Thymus (tissue), 11 donors: ENCODE measurements at regions not wholly inside any gene's neighbourhood (a gene's known extent, or its start where the extent isn't known, plus 50 kb on each side); places are given as distances from the start of the nearest gene placed in this dataset.

Experiments
- DNase-seq, 9 donors: peaks; one replicate each; pipeline ENCODE4 v3.0.0-alpha.2; 2013; ENCODE audit warnings: low spot score in 9 of 9, low read depth in 6 of 9, missing footprints in 1 of 9
- H3K27ac ChIP-seq, 2 donors: one replicate each; pipeline ENCODE4 v1.5.1; 2013; ENCODE audit warnings: control low read depth in 1 of 2, low read depth in 1 of 2, low read length in 1 of 2, mild to moderate bottlenecking in 1 of 2, moderate library complexity in 1 of 2
- H3K27me3 ChIP-seq, 2 donors: one replicate each; pipeline ENCODE4 v1.5.1; 2013; ENCODE audit warnings: low read length in 1 of 2; ENCODE audit not compliant: control insufficient read depth in 2 of 2, insufficient read depth in 1 of 2
- H3K36me3 ChIP-seq, 2 donors: one replicate each; pipeline ENCODE4 v1.5.1; 2013; ENCODE audit warnings: low read length in 1 of 2, mild to moderate bottlenecking in 1 of 2, moderate library complexity in 1 of 2; ENCODE audit not compliant: control insufficient read depth in 2 of 2, insufficient read depth in 2 of 2
- H3K4me1 ChIP-seq, 2 donors: one replicate each; pipeline ENCODE4 v1.5.1; 2013; ENCODE audit warnings: low read length in 2 of 2; ENCODE audit not compliant: control insufficient read depth in 2 of 2, insufficient read depth in 2 of 2
- H3K4me3 ChIP-seq, 2 donors: one replicate each; pipeline ENCODE4 v1.5.1; 2013; ENCODE audit warnings: low read length in 2 of 2, control low read depth in 1 of 2, mild to moderate bottlenecking in 1 of 2
- H3K9me3 ChIP-seq, 2 donors: one replicate each; pipeline ENCODE4 v1.5.1; 2013; ENCODE audit warnings: low read length in 1 of 2, mild to moderate bottlenecking in 1 of 2; ENCODE audit not compliant: control insufficient read depth in 2 of 2, insufficient read depth in 1 of 2
- WGBS: extraction: QIAGEN DNeasy Blood & Tissue Kit; methylation state at CpG from one replicate; pipeline ENCODE4 v1.1.7; 2013; 5-methylcytosine and 5-hydroxymethylcytosine counted together
- donor health status: healthy.

- no peak overlapping the region for H3K4me3 ChIP-seq
- DNase-seq, result no peak
- no peak overlapping the region for H3K27ac ChIP-seq
- WGBS, result 95% methylated on average over 1 of the region's 1 CpG
- no peaks in the 10 kb centered on the region for H3K9me3 ChIP-seq
- no peaks in the 10 kb centered on the region for H3K27me3 ChIP-seq
- no peaks in the 10 kb centered on the region for H3K36me3 ChIP-seq
- H3K4me1 ChIP-seq, result no peaks in the 10 kb centered on the region
Observed at GRCh38 chr14:31930070-31930469, 147.0 kb upstream of the ARHGAP5 start.

GRCh38 chr14:31930493-31931240, 146.4 kb upstream of the ARHGAP5 start:
- Histone ChIP-seq H3K27me3 (no peaks in the 10 kb centered on the region), H3K27ac (no peak overlapping the region), H3K9me3 (no peaks in the 10 kb centered on the region), H3K4me1 (no peaks in the 10 kb centered on the region), H3K4me3 (no peak overlapping the region), H3K36me3 (no peaks in the 10 kb centered on the region)
- WGBS, result 97% methylated on average over 3 of the region's 3 CpGs
- DNase-seq, result no peak

DNA sequence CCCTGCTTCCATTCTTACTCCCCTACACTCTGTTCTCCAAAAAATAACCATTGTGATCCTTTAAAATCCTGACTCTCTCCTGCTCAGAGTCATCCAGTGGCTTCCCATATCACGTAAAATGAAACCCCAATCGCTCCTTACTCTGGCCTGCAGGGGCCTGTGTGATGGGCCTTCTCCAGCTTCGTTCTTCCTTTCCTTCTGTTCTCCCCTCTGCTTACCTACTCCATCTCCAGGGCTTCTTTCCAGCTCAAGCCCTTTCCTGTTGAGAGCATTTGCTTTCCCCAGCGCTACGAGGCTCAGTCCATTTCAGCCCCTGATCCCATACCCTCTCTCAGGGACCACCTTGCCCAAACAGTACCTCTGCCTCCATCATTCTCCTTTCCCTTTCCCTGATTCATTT, 144.4 kb upstream of the ARHGAP5 start:
- H3K9me3 ChIP-seq, result no peaks in the 10 kb centered on the region
- H3K27ac ChIP-seq, result no peak overlapping the region
- no peaks in the 10 kb centered on the region for H3K36me3 ChIP-seq
- H3K4me3 ChIP-seq, result no peak overlapping the region
- 95% methylated on average over 5 of the region's 5 CpGs for WGBS
- H3K27me3 ChIP-seq, result no peaks in the 10 kb centered on the region
- no peaks in the 10 kb centered on the region for H3K4me1 ChIP-seq
- no peak for DNase-seq

- H3K27me3 ChIP-seq, result no peaks in the 10 kb centered on the region
- no peak overlapping the region for H3K4me3 ChIP-seq
- WGBS, result 97% methylated on average over 3 of the region's 3 CpGs
- no peaks in the 10 kb centered on the region for H3K9me3 ChIP-seq
- DNase-seq, result no peak
- H3K4me1 ChIP-seq, result no peaks in the 10 kb centered on the region
- H3K36me3 ChIP-seq, result no peaks in the 10 kb centered on the region
- no peak overlapping the region for H3K27ac ChIP-seq
Observed at GRCh38 chr14:31933716-31934115, 143.4 kb upstream of the ARHGAP5 start.

DNA sequence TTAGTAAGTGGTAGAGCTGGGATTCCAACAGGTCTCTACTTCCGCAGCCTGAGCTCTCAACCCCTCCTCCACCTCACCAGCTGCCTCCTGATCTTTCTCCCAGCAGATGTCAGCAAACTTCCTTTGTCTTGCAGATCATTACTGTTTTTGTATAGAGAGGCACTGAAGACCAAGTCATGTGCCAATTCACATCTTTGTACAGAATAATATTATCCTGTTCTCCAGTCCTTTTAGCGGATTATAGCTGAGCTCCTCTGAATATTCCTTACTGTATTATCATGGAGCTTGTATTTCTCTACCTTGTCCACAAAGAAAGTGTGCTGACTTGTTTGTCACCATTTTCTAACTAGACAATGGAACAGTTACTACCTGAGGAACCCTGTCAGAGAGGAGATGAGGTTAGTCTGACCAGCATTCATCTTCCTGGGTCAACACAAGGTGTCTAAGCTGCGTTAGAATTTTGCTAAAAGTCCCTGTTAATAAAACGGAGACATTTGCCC, 142.3 kb upstream of the ARHGAP5 start:
- H3K27ac ChIP-seq, result no peak overlapping the region
- no peaks in the 10 kb centered on the region for H3K4me1 ChIP-seq
- H3K4me3 ChIP-seq, result no peak overlapping the region
- H3K9me3 ChIP-seq, result no peaks in the 10 kb centered on the region
- peak in 3 of 9 donors; percentile 19 to 51 (median 20) for DNase-seq
- WGBS, result 82% methylated on average over 4 of the region's 4 CpGs
- H3K36me3 ChIP-seq, result no peaks in the 10 kb centered on the region
- no peaks in the 10 kb centered on the region for H3K27me3 ChIP-seq

GRCh38 chr14:31935391-31935790, 141.7 kb upstream of the ARHGAP5 start:
- Histone ChIP-seq H3K36me3 (no peaks in the 10 kb centered on the region), H3K9me3 (no peaks in the 10 kb centered on the region), H3K27ac (no peak overlapping the region), H3K27me3 (no peaks in the 10 kb centered on the region), H3K4me1 (no peaks in the 10 kb centered on the region), H3K4me3 (no peak overlapping the region)
- DNase-seq, result no peak
- 74% methylated on average over 3 of the region's 3 CpGs for WGBS

- Histone ChIP-seq H3K4me3 (no peak overlapping the region), H3K9me3 (no peaks in the 10 kb centered on the region), H3K27me3 (no peaks in the 10 kb centered on the region), H3K4me1 (no peaks in the 10 kb centered on the region), H3K27ac (no peak overlapping the region), H3K36me3 (no peaks in the 10 kb centered on the region)
- WGBS, result 86% methylated on average over 6 of the region's 6 CpGs
- DNase-seq, result no peak
Observed at GRCh38 chr14:31936115-31936514, 141.0 kb upstream of the ARHGAP5 start.

DNA sequence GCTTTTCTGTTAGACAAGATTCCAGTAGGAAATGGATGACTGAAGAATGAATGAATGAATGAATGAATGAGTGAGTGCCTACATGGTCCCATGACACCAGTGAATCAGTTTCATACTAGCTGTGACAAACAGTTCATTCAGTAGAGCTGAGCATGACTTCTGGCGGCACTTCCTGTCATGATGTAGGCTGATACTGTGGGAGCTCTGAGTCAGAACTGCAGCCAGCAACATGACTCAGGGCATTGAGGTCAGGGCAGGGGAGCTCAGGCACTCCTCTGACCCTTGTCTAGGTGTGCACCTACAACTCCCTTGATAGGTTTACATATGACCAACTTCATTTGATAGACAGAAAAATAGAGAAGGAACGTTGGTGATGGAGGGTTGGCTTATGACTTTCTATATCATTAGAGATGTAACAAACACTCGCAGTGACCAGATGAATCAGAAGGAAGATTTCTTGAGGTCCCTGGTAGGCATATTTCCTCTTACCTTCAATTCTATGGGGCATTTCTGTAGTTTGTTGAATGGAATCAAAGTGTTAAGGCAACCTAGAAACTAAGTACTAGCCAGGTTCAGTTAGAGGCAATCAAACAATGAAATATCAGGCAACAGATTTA, 139.3 kb upstream of the ARHGAP5 start:
- Histone ChIP-seq H3K27me3 (no peaks in the 10 kb centered on the region), H3K27ac (no peak overlapping the region), H3K4me3 (no peak overlapping the region), H3K9me3 (no peaks in the 10 kb centered on the region), H3K4me1 (no peaks in the 10 kb centered on the region), H3K36me3 (no peaks in the 10 kb centered on the region)
- 66% methylated on average over 3 of the region's 3 CpGs for WGBS
- peak in 2 of 9 donors; percentile 24 to 43 for DNase-seq

DNA sequence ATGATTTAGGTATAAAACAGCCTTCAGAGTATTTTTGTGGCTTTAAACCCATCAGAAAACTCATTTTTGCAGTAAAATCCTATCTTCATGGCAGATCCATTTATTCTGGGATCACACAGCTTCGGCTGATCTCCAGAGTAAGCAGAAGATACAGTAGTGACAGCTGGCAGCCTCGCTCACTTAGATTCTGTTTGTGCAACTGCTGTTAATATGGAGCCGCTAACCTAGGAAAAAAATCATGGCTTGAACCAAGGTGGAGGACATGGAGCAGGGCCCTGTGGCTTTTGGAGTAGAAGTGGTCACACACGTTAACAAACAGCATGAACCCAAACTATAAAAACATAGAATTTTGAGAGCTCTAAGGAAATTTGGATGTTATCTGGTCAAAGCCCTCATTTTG, 137.2 kb upstream of the ARHGAP5 start:
- Histone ChIP-seq H3K4me3 (no peak overlapping the region), H3K9me3 (no peaks in the 10 kb centered on the region), H3K27ac (no peak overlapping the region), H3K36me3 (no peaks in the 10 kb centered on the region), H3K27me3 (no peaks in the 10 kb centered on the region), H3K4me1 (peaks cover 0 to 1% of the 10 kb centered on the region in 2 donors)
- 83% methylated on average over 4 of the region's 4 CpGs for WGBS
- no peak for DNase-seq
